Fibroblast of lung (primary cell): ENCODE measurements at regions not wholly inside any gene's neighbourhood (a gene's known extent, or its start where the extent isn't known, plus 50 kb on each side); places are given as distances from the start of the nearest gene placed in this dataset.

ENCODE experiments used
- DNase-seq, 2 donors: peaks; one replicate each; pipeline versions ENCODE4 v3.0.0 to v3.0.0-alpha.2; 2010; ENCODE audit warnings: low read depth in 2 of 2
- H2AFZ ChIP-seq: 2 replicates; pipeline ENCODE4 v1.5.1; 2012; ENCODE audit warnings: low read length, control low read depth, inconsistent platforms
- H3K27ac ChIP-seq: 2 replicates; pipeline ENCODE4 v1.5.1; 2011; ENCODE audit warnings: low read length, control low read depth; ENCODE audit not compliant: insufficient read depth
- H3K27me3 ChIP-seq: 2 replicates; pipeline ENCODE4 v1.5.1; 2011; ENCODE audit warnings: mild to moderate bottlenecking, low read length; ENCODE audit not compliant: control insufficient read depth, insufficient read depth
- H3K36me3 ChIP-seq: 2 replicates; pipeline ENCODE4 v1.5.1; 2011; ENCODE audit warnings: low read length; ENCODE audit not compliant: control insufficient read depth, insufficient read depth
- H3K4me1 ChIP-seq: 2 replicates; pipeline ENCODE4 v1.5.1; 2011; ENCODE audit warnings: low read length; ENCODE audit not compliant: control insufficient read depth, insufficient read depth; ENCODE audit errors: extremely low read depth
- H3K4me2 ChIP-seq: 2 replicates; pipeline ENCODE4 v1.5.1; 2011; ENCODE audit warnings: low read length, control low read depth; ENCODE audit not compliant: insufficient read depth; ENCODE audit errors: extremely low read depth
- H3K4me3 ChIP-seq, 4 experiments: fragments of 200-600 bp in 1 of 4; sonication (generic) in 1 of 4; replicated peaks in 1 of 4; 2 replicates each; pipeline ENCODE4 v1.5.1; 2011 to 2016; ENCODE audit warnings: low read length in 4 of 4, low read depth in 3 of 4, mild to moderate bottlenecking in 3 of 4, control low read depth in 2 of 4, inconsistent platforms in 1 of 4, mixed read lengths in 1 of 4; ENCODE audit not compliant: insufficient read depth in 1 of 4; ENCODE audit errors: control extremely low read depth in 1 of 4
- H3K79me2 ChIP-seq: 2 replicates; pipeline ENCODE4 v1.5.1; 2012; ENCODE audit warnings: mild to moderate bottlenecking, low read length, inconsistent platforms; ENCODE audit not compliant: control insufficient read depth, insufficient read depth
- H3K9ac ChIP-seq: 2 replicates; pipeline ENCODE4 v1.5.1; 2011; ENCODE audit warnings: mild to moderate bottlenecking, low read length, control low read depth; ENCODE audit not compliant: insufficient read depth
- H3K9me3 ChIP-seq: 2 replicates; pipeline ENCODE4 v1.5.1; 2012; ENCODE audit warnings: low read depth, low read length; ENCODE audit not compliant: control insufficient read depth, insufficient read depth
- H4K20me1 ChIP-seq: 2 replicates; pipeline ENCODE4 v1.5.1; 2011; ENCODE audit warnings: low read length; ENCODE audit not compliant: control insufficient read depth, insufficient read depth; ENCODE audit errors: extremely low read depth
- EZH2 ChIP-seq: IDR thresholded peaks from 2 replicates; pipeline ENCODE4 v1.5.1; 2012; ENCODE audit warnings: low read length, control low read depth, mild to moderate bottlenecking; ENCODE audit errors: missing control alignments
- TF ChIP-seq, protein P1 (sequence below), 2 donors: IDR thresholded peaks in 1 of 2; conservative IDR thresholded peaks in 1 of 2; 1 replicate in 1 of 2; 2 replicates in 1 of 2; pipeline ENCODE4 v1.5.1; 2011 to 2012; ENCODE audit warnings: low read length in 2 of 2, control low read depth in 1 of 2, inconsistent platforms in 1 of 2, low read depth in 1 of 2, mild to moderate bottlenecking in 1 of 2

DNA sequence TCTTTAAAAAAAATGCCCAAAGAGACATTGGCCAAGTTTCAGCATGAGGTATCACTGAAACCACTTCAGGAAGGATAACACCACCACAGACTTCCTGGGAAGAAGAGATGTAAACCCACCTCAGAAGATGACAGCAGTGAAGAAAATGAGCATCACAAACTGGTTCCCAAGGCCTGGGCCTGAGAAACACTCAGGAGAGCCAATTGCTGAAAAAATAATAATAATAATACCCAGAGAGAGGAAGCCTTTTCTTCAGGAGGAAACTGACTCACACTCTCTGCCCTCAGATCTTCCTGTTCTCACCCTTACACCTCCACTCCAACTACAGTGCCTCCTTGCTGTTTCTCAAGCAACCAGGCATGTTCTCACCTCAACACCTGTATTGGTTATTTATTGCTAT lies 68.1 kb upstream of the MAFB start:
- Histone ChIP-seq H4K20me1 (no peaks in the 10 kb centered on the region), H3K79me2 (no peaks in the 10 kb centered on the region), H3K4me1 (no peaks in the 10 kb centered on the region), H3K9me3 (no peaks in the 10 kb centered on the region), H3K27me3 (no peaks in the 10 kb centered on the region), H3K27ac (no peak overlapping the region), H3K9ac (no peak overlapping the region), H3K36me3 (no peaks in the 10 kb centered on the region), H2AFZ (no peak overlapping the region), H3K4me2 (no peak overlapping the region), H3K4me3 (no peak overlapping the region)
- TF ChIP-seq, protein P1, sequence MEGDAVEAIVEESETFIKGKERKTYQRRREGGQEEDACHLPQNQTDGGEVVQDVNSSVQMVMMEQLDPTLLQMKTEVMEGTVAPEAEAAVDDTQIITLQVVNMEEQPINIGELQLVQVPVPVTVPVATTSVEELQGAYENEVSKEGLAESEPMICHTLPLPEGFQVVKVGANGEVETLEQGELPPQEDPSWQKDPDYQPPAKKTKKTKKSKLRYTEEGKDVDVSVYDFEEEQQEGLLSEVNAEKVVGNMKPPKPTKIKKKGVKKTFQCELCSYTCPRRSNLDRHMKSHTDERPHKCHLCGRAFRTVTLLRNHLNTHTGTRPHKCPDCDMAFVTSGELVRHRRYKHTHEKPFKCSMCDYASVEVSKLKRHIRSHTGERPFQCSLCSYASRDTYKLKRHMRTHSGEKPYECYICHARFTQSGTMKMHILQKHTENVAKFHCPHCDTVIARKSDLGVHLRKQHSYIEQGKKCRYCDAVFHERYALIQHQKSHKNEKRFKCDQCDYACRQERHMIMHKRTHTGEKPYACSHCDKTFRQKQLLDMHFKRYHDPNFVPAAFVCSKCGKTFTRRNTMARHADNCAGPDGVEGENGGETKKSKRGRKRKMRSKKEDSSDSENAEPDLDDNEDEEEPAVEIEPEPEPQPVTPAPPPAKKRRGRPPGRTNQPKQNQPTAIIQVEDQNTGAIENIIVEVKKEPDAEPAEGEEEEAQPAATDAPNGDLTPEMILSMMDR (conservative IDR thresholded peaks at IDR 0.05 in 1 of 2, IDR thresholded peaks at IDR 0.05 in 1 of 2; ENCODE audit: low read depth in 1 of 2, low read length in 2 of 2), result no peak
- no peak for TF ChIP-seq EZH2
- DNase-seq, result no peak

DNA sequence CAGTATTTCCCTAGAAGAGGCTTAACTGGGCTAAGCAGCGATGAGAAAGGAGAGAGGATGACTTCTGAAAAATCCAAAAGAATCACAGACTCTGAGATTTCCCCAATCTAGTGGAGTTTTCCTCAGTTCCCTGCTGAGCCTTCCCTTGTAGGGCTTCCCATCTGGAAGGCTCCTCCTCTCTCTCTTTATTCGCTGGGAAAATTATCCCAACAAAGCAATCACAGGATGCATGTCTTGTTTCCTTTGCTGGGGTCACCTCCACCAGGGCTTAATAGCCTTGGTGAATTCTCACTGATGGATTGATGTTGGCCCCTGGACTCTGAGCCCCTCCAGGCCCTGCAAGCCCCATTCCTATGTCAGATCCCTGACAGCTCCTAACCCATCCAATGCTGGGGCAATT lies 69.8 kb upstream of the MAFB start:
- DNase-seq, result no peak
- H3K4me2 ChIP-seq, result no peak overlapping the region
- H3K4me1 ChIP-seq, result no peaks in the 10 kb centered on the region
- no peak overlapping the region for H2AFZ ChIP-seq
- H3K27me3 ChIP-seq, result no peaks in the 10 kb centered on the region
- H3K9ac ChIP-seq, result no peak overlapping the region
- no peak overlapping the region for H3K27ac ChIP-seq
- H4K20me1 ChIP-seq, result no peaks in the 10 kb centered on the region
- no peak overlapping the region for H3K4me3 ChIP-seq
- H3K9me3 ChIP-seq, result no peaks in the 10 kb centered on the region
- no peaks in the 10 kb centered on the region for H3K36me3 ChIP-seq
- no peaks in the 10 kb centered on the region for H3K79me2 ChIP-seq
- TF ChIP-seq, protein P1 (conservative IDR thresholded peaks at IDR 0.05 in 1 of 2, IDR thresholded peaks at IDR 0.05 in 1 of 2; ENCODE audit: low read depth in 1 of 2, low read length in 2 of 2), result no peak
- no peak for TF ChIP-seq EZH2

DNA sequence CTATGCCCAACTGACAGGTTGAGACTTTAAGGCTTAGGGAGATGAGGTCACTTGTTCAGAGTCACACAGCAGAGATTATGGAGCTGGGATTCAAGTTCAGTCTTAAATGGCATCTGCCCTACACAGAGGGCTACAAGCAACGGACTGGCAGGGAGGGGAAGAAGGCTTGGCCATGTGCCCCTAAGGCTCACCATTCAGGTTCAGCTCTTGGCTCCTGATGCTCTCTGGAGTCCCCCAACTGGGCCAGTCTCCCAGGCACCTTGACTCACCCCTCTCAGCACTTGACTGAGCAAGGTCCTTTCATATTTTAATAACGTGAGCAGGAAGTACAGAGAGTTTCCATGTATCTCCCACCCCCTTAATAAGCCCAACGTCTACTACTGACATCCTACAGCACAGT lies 71.4 kb upstream of the MAFB start:
- no peak overlapping the region for H3K27ac ChIP-seq
- H3K9me3 ChIP-seq, result no peaks in the 10 kb centered on the region
- no peak overlapping the region for H2AFZ ChIP-seq

More for the DNA sequence above, 71.4 kb upstream of the MAFB start:
- no peaks in the 10 kb centered on the region for H3K36me3 ChIP-seq
- H3K4me2 ChIP-seq, result no peak overlapping the region
- TF ChIP-seq, protein P1 (conservative IDR thresholded peaks at IDR 0.05 in 1 of 2, IDR thresholded peaks at IDR 0.05 in 1 of 2; ENCODE audit: low read depth in 1 of 2, low read length in 2 of 2), result no peak
- H3K27me3 ChIP-seq, result no peaks in the 10 kb centered on the region
- no peaks in the 10 kb centered on the region for H3K79me2 ChIP-seq
- H3K4me1 ChIP-seq, result no peaks in the 10 kb centered on the region
- H4K20me1 ChIP-seq, result no peaks in the 10 kb centered on the region
- no peak overlapping the region for H3K4me3 ChIP-seq
- DNase-seq, result no peak
- H3K9ac ChIP-seq, result no peak overlapping the region
